ENCODE measurements at regions not wholly inside any gene's neighbourhood (a gene's known extent, or its start where the extent isn't known, plus 50 kb on each side); places are given as distances from the start of the nearest gene placed in this dataset.

DNA sequence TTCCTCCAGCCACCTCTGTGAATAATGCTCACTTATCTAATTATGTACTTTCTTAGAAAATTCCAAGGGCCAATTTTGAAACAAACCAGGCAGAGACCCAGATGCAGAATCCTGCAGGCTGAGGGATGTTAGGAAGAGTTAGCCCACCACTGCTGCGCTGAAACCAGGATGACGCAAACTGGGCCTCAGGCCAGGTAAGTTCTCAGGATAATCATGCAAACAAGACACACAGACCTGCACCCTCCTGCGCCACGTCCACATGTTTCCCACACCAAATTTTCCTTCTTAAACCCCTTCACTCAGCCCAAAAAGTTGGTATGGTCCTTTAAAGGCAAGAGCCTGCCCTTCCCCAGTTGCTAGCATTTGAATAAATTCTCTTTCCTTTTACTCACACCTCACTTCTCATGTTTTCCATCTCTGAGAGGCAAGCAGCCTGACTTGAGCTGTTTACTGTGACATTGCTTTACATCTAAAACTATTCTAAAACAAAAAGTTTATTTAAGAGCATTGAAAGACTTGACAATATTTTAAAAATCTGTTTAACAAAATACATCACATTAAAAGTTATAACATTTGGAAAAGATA is 887.1 kb downstream of the LRRIQ3 start:
- TF ChIP-seq POLR2AphosphoS5 (IDR thresholded peaks at IDR 0.05; ENCODE audit: low read length): no peak
- TF ChIP-seq, protein P1, sequence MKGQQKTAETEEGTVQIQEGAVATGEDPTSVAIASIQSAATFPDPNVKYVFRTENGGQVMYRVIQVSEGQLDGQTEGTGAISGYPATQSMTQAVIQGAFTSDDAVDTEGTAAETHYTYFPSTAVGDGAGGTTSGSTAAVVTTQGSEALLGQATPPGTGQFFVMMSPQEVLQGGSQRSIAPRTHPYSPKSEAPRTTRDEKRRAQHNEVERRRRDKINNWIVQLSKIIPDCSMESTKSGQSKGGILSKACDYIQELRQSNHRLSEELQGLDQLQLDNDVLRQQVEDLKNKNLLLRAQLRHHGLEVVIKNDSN (IDR thresholded peaks at IDR 0.05; ENCODE audit: borderline replicate concordance, extremely low read length, insufficient read depth, low read depth, low read length): no peak
- no peak for TF ChIP-seq TAF1 (IDR thresholded peaks at IDR 0.05; ENCODE audit: borderline replicate concordance, low read depth, low read length)
- TF ChIP-seq ZSCAN29 (IDR thresholded peaks at IDR 0.05): no peak
- TF ChIP-seq, protein P2, sequence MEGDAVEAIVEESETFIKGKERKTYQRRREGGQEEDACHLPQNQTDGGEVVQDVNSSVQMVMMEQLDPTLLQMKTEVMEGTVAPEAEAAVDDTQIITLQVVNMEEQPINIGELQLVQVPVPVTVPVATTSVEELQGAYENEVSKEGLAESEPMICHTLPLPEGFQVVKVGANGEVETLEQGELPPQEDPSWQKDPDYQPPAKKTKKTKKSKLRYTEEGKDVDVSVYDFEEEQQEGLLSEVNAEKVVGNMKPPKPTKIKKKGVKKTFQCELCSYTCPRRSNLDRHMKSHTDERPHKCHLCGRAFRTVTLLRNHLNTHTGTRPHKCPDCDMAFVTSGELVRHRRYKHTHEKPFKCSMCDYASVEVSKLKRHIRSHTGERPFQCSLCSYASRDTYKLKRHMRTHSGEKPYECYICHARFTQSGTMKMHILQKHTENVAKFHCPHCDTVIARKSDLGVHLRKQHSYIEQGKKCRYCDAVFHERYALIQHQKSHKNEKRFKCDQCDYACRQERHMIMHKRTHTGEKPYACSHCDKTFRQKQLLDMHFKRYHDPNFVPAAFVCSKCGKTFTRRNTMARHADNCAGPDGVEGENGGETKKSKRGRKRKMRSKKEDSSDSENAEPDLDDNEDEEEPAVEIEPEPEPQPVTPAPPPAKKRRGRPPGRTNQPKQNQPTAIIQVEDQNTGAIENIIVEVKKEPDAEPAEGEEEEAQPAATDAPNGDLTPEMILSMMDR (IDR thresholded peaks at IDR 0.05 in 2 of 3, conservative IDR thresholded peaks at IDR 0.05 in 1 of 3; ENCODE audit: control insufficient read depth in 2 of 3, extremely low read depth in 1 of 3, insufficient read depth in 1 of 3, low read depth in 3 of 3, low read length in 3 of 3): no peak
- no peak for TF ChIP-seq ZNF384 (IDR thresholded peaks at IDR 0.05; ENCODE audit: borderline replicate concordance, low read depth, low read length)
- TF ChIP-seq SPI1 (IDR thresholded peaks at IDR 0.05; ENCODE audit: borderline replicate concordance, insufficient read depth, low read depth, low read length): no peak
- TF ChIP-seq EZH2 (IDR thresholded peaks at IDR 0.05; ENCODE audit: borderline replicate concordance, control insufficient read depth, low read depth, low read length): no peak
